AG04449 (cell line): ENCODE measurements at regions not wholly inside any gene's neighbourhood (a gene's known extent, or its start where the extent isn't known, plus 50 kb on each side); places are given as distances from the start of the nearest gene placed in this dataset.

Experiments used
- CTCF ChIA-PET: fragments of 350-600 bp; formaldehyde crosslinking; extraction: SDS; loops from one replicate; lab custom pipeline; 2021; ENCODE audit warnings: antibody characterized with exemption; lab: Yijun Ruan, JAX
- POLR2A ChIA-PET: fragments of 400-600, 350-600 bp; formaldehyde crosslinking; extraction: SDS; loops from one replicate; lab custom pipeline; 2020; ENCODE audit warnings: antibody characterized with exemption, inconsistent platforms; lab: Yijun Ruan, JAX
- DNase-seq: peaks from one replicate; pipeline ENCODE4 v3.0.0-alpha.2; 2010; ENCODE audit warnings: low read depth, low spot score
- H3K4me3 ChIP-seq: 2 replicates; pipeline ENCODE4 v1.5.1; 2011; ENCODE audit warnings: low read depth, mild to moderate bottlenecking, control low read depth, low read length
- TF ChIP-seq, protein P1 (sequence below): IDR thresholded peaks from one replicate; pipeline ENCODE4 v1.5.1; 2011; ENCODE audit warnings: mild to moderate bottlenecking, moderate library complexity, low read length, control low read depth, inconsistent platforms; ENCODE audit not compliant: insufficient read depth; ENCODE audit errors: missing control alignments

GRCh38 chr7:155913291-155913690 lies 101.0 kb upstream of the SHH start:
- CTCF ChIA-PET = no interaction called here
- DNase-seq = no peak
- POLR2A ChIA-PET = no interaction called here
- no peak overlapping the region for H3K4me3 ChIP-seq
- TF ChIP-seq, protein P1, sequence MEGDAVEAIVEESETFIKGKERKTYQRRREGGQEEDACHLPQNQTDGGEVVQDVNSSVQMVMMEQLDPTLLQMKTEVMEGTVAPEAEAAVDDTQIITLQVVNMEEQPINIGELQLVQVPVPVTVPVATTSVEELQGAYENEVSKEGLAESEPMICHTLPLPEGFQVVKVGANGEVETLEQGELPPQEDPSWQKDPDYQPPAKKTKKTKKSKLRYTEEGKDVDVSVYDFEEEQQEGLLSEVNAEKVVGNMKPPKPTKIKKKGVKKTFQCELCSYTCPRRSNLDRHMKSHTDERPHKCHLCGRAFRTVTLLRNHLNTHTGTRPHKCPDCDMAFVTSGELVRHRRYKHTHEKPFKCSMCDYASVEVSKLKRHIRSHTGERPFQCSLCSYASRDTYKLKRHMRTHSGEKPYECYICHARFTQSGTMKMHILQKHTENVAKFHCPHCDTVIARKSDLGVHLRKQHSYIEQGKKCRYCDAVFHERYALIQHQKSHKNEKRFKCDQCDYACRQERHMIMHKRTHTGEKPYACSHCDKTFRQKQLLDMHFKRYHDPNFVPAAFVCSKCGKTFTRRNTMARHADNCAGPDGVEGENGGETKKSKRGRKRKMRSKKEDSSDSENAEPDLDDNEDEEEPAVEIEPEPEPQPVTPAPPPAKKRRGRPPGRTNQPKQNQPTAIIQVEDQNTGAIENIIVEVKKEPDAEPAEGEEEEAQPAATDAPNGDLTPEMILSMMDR = no peak

- ChIA-PET CTCF (no interaction called here), POLR2A (no interaction called here)
- TF ChIP-seq, protein P1 = no peak
- no peak for DNase-seq
- no peak overlapping the region for H3K4me3 ChIP-seq
Observed at GRCh38 chr7:155911471-155912105, 99.3 kb upstream of the SHH start.

DNA sequence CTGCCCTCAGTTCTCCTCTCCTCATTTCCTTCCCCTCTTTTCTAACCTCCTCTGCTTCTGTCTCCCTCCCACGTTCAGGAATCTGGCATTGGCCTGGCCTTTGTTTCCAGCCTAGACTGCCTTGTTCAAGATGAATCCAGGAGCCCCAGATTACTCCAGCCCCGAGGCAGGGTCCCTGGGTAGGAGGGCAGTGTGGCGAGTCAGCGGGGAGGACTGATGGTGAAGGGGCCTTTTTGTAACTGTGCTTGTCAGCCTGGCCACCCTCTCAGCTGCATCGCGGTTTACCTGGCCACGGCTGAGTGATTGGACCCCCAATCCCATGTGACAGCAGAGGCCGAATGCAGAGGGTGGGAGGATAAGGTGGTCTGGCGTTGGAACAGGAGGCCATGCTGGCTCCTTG lies 96.1 kb upstream of the SHH start:
- ChIA-PET CTCF (no interaction called here), POLR2A (no interaction called here)
- TF ChIP-seq, protein P1 = no peak
- no peak for DNase-seq
- H3K4me3 ChIP-seq = no peak overlapping the region

- no peak overlapping the region for H3K4me3 ChIP-seq
- TF ChIP-seq, protein P1 = no peak
- ChIA-PET CTCF (no interaction called here), POLR2A (no interaction called here)
- DNase-seq = no peak
Observed at GRCh38 chr7:155907450-155908200, 95.4 kb upstream of the SHH start.

GRCh38 chr7:155901176-155901575 lies 88.9 kb upstream of the SHH start:
- CTCF ChIA-PET = no interaction called here
- TF ChIP-seq, protein P1 = no peak

GRCh38 chr7:155899596-155899995 lies 87.3 kb upstream of the SHH start:
- no peak for DNase-seq
- TF ChIP-seq, protein P1 = no peak
- no peak overlapping the region for H3K4me3 ChIP-seq
- POLR2A ChIA-PET = no interaction called here
- CTCF ChIA-PET = no interaction called here

More at GRCh38 chr7:155901176-155901575, 88.9 kb upstream of the SHH start:
- POLR2A ChIA-PET = no interaction called here
- no peak for DNase-seq
- no peak overlapping the region for H3K4me3 ChIP-seq
